ENCODE measurements at regions not wholly inside any gene's neighbourhood (a gene's known extent, or its start where the extent isn't known, plus 50 kb on each side); places are given as distances from the start of the nearest gene placed in this dataset.
"Not testable (repeated sequence)": the region's sequence is repeated elsewhere in the genome, so short reads cannot be mapped to it uniquely, and the experiment has no call there.

- no peak for DNase-seq
These were observed 67.7 kb upstream of the SERPINE2 start for GRCh38 chr2:224106794-224107193.

- DNase-seq: no peak
These were observed 65.7 kb upstream of the SERPINE2 start for GRCh38 chr2:224104668-224105386.

- DNase-seq: no peak
These were observed 64.6 kb upstream of the SERPINE2 start for GRCh38 chr2:224103651-224104050.

GRCh38 chr2:224102991-224103390, 63.9 kb upstream of the SERPINE2 start:
- no peak for DNase-seq

- DNase-seq: no peak
These were observed 62.9 kb upstream of the SERPINE2 start for GRCh38 chr2:224101820-224102630.

GRCh38 chr2:224099861-224100643, 61.0 kb upstream of the SERPINE2 start:
- DNase-seq: no peak

- no peak for DNase-seq
These were observed 59.6 kb upstream of the SERPINE2 start for GRCh38 chr2:224098481-224099230.

- DNase-seq: no peak
These were observed 55.3 kb upstream of the SERPINE2 start for GRCh38 chr2:224094413-224094812.

- DNase-seq: not testable (repeated sequence)
These were observed 52.6 kb upstream of the SERPINE2 start for GRCh38 chr2:224091671-224092070.

- not testable (repeated sequence) for DNase-seq
These were observed 50.5 kb upstream of the SERPINE2 start for GRCh38 chr2:224089606-224090005.

Measured in CD4-positive, alpha-beta T cell treated with Interleukin-17A for 4 hours (primary cell).